SK-N-SH treated with all-trans-retinoic acid at 6 μM for 48 hours (cell line): ENCODE measurements at regions not wholly inside any gene's neighbourhood (a gene's known extent, or its start where the extent isn't known, plus 50 kb on each side); places are given as distances from the start of the nearest gene placed in this dataset.

Experiments
- ATAC-seq: fragments of 200-7000 bp; cut with Tn5 transposase; 3 replicates; pipeline ENCODE4 v1.9.1; 2020; ENCODE audit warnings: mild to moderate bottlenecking, moderate library complexity
- ARNTL ChIP-seq: fragments of 450-650 bp; formaldehyde crosslinking; IDR thresholded peaks from 2 replicates; pipeline ENCODE4 v1.5.0; 2020; ENCODE audit warnings: low read depth, mild to moderate bottlenecking, moderate library complexity, borderline replicate concordance
- BACH2 ChIP-seq: fragments of 250-450 bp; sonication (Bioruptor Pico); IDR thresholded peaks from 2 replicates; pipeline ENCODE4 v1.9.0; 2021; ENCODE audit warnings: mild to moderate bottlenecking, borderline replicate concordance
- CREB5 ChIP-seq: fragments of 250-450 bp; sonication (Bioruptor Pico); IDR thresholded peaks from 2 replicates; pipeline ENCODE4 v1.5.1; 2020; ENCODE audit warnings: low read depth, mild to moderate bottlenecking, moderate library complexity
- CSDC2 ChIP-seq: fragments of 250-450 bp; sonication (Bioruptor Pico); IDR thresholded peaks from 2 replicates; pipeline ENCODE4 v1.5.0; 2020; ENCODE audit warnings: mild to moderate bottlenecking, moderate library complexity
- ESRRG ChIP-seq: fragments of 250-450 bp; sonication (Bioruptor Pico); IDR thresholded peaks from 2 replicates; pipeline ENCODE4 v1.6.1; 2021; ENCODE audit warnings: mild to moderate bottlenecking
- GLIS3 ChIP-seq: fragments of 250-450 bp; sonication (Bioruptor Pico); IDR thresholded peaks from 2 replicates; pipeline ENCODE4 v1.5.0; 2020; ENCODE audit warnings: mild to moderate bottlenecking, moderate library complexity
- ISL1 ChIP-seq: fragments of 250-450 bp; sonication (Bioruptor Pico); IDR thresholded peaks from 2 replicates; pipeline ENCODE4 v2.1.2; 2022; ENCODE audit warnings: mild to moderate bottlenecking, moderate library complexity
- OSR1 ChIP-seq: fragments of 250-450 bp; sonication (Bioruptor Pico); IDR thresholded peaks from 2 replicates; pipeline ENCODE4 v1.8.0; 2022; ENCODE audit warnings: moderate library complexity, mild to moderate bottlenecking, inconsistent platforms
- POU6F1 ChIP-seq: fragments of 250-450 bp; sonication (Bioruptor Pico); IDR thresholded peaks from 2 replicates; pipeline ENCODE4 v1.8.0; 2021; ENCODE audit warnings: low read depth, mild to moderate bottlenecking, moderate library complexity, borderline replicate concordance
- PPARA ChIP-seq: fragments of 250-450 bp; sonication (Bioruptor Pico); IDR thresholded peaks from 2 replicates; pipeline ENCODE4 v1.5.0; 2020; ENCODE audit warnings: mild to moderate bottlenecking, borderline replicate concordance
- SNAI2 ChIP-seq: fragments of 250-450 bp; sonication (Bioruptor Pico); IDR thresholded peaks from 2 replicates; pipeline ENCODE4 v1.5.0; 2020; ENCODE audit warnings: mild to moderate bottlenecking, moderate library complexity
- TCF4 ChIP-seq: fragments of 250-450 bp; sonication (Bioruptor Pico); IDR thresholded peaks from 2 replicates; pipeline ENCODE4 v1.8.0; 2021; ENCODE audit warnings: mild to moderate bottlenecking, moderate library complexity, borderline replicate concordance
- TOX ChIP-seq: fragments of 250-450 bp; sonication (Bioruptor Pico); IDR thresholded peaks from 2 replicates; pipeline ENCODE4 v1.8.0; 2021; ENCODE audit warnings: mild to moderate bottlenecking, moderate library complexity, borderline replicate concordance
- ZC3H10 ChIP-seq: fragments of 250-450 bp; sonication (Bioruptor Pico); IDR thresholded peaks from 2 replicates; pipeline ENCODE4 v1.5.1; 2021; ENCODE audit warnings: mild to moderate bottlenecking, moderate library complexity
- ZFP3 ChIP-seq: fragments of 250-450 bp; sonication (Bioruptor Pico); IDR thresholded peaks from 2 replicates; pipeline ENCODE4 v1.5.0; 2020; ENCODE audit warnings: mild to moderate bottlenecking, moderate library complexity
- ZFP30 ChIP-seq: fragments of 450-650 bp; formaldehyde crosslinking; IDR thresholded peaks from 2 replicates; pipeline ENCODE4 v1.5.0; 2022; ENCODE audit warnings: mild to moderate bottlenecking, moderate library complexity
- ZNF565 ChIP-seq: fragments of 450-650 bp; formaldehyde crosslinking; conservative IDR thresholded peaks from 2 replicates; pipeline ENCODE4 v1.5.0; 2020; ENCODE audit warnings: low read depth, mild to moderate bottlenecking, moderate library complexity
- ZNF70 ChIP-seq: fragments of 450-650 bp; formaldehyde crosslinking; IDR thresholded peaks from 2 replicates; pipeline ENCODE4 v1.5.0; 2020; ENCODE audit warnings: mild to moderate bottlenecking, moderate library complexity
- ZNF8 ChIP-seq: fragments of 450-650 bp; formaldehyde crosslinking; IDR thresholded peaks from 2 replicates; pipeline ENCODE4 v1.5.0; 2020; ENCODE audit warnings: mild to moderate bottlenecking, moderate library complexity
- TF ChIP-seq, protein P1 (sequence below): fragments of 250-450 bp; sonication (Bioruptor Pico); IDR thresholded peaks from 2 replicates; pipeline ENCODE4 v1.5.0; 2020; ENCODE audit warnings: mild to moderate bottlenecking, moderate library complexity

DNA sequence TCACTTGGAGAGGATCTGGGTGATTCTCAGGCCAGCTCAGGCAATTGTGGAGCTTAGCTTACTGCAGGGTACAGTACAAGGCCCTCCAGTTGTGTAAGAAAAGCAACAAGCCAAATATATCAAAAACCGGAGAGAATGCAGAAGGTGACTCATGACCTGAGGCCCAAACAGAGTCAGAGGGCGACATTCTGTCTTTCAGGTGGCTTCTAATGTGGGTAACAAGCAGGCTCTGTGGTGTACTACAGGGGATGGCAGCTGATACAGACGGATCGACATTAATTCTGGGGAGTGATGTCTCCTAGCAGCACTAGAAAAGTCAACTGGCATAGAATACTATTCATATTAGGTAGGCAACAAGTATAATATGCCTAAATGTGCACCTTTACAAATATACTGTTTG is 219.5 kb upstream of the SOX11 start:
- ATAC-seq, result no peak

DNA sequence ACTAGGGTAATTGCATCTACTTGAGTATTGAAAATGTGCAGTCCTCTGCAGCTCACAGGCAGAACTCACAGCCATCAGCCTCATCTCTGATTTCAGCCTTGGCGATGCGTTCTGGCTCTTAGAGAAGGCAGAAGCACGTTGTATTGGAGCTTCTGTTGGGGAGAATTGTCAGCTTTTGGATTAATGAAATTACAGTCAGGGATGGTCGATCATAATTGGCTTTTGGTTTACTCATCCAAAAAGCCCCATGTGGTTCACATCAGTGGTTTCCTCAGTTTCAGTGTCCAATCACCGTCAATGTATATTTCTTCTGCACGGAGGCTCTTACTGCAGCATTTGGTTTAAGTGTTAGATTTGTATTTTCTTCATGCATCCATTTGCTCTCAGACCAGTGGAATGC is 218.5 kb upstream of the SOX11 start:
- TF ChIP-seq ZC3H10 (CRISPR knock-in tag), result no peak
- no peak for TF ChIP-seq PPARA (CRISPR knock-in tag)
- no peak for TF ChIP-seq ZNF8 (CRISPR knock-in tag)
- no peak for TF ChIP-seq TCF4 (CRISPR knock-in tag)
- TF ChIP-seq SNAI2, result no peak
- no peak for TF ChIP-seq CREB5 (CRISPR knock-in tag)
- TF ChIP-seq ARNTL (CRISPR knock-in tag), result no peak
- no peak for TF ChIP-seq ZNF70
- TF ChIP-seq, protein P1, sequence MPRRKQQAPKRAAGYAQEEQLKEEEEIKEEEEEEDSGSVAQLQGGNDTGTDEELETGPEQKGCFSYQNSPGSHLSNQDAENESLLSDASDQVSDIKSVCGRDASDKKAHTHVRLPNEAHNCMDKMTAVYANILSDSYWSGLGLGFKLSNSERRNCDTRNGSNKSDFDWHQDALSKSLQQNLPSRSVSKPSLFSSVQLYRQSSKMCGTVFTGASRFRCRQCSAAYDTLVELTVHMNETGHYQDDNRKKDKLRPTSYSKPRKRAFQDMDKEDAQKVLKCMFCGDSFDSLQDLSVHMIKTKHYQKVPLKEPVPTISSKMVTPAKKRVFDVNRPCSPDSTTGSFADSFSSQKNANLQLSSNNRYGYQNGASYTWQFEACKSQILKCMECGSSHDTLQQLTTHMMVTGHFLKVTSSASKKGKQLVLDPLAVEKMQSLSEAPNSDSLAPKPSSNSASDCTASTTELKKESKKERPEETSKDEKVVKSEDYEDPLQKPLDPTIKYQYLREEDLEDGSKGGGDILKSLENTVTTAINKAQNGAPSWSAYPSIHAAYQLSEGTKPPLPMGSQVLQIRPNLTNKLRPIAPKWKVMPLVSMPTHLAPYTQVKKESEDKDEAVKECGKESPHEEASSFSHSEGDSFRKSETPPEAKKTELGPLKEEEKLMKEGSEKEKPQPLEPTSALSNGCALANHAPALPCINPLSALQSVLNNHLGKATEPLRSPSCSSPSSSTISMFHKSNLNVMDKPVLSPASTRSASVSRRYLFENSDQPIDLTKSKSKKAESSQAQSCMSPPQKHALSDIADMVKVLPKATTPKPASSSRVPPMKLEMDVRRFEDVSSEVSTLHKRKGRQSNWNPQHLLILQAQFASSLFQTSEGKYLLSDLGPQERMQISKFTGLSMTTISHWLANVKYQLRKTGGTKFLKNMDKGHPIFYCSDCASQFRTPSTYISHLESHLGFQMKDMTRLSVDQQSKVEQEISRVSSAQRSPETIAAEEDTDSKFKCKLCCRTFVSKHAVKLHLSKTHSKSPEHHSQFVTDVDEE (CRISPR knock-in tag), result no peak
- no peak for TF ChIP-seq ZNF565 (CRISPR knock-in tag)
- no peak for TF ChIP-seq ZFP3
- ATAC-seq, result no peak

More for the DNA sequence above, 219.5 kb upstream of the SOX11 start:
- no peak for TF ChIP-seq ESRRG
- TF ChIP-seq CSDC2 (CRISPR knock-in tag), result no peak
- TF ChIP-seq PPARA (CRISPR knock-in tag), result no peak
- TF ChIP-seq, protein P1 (CRISPR knock-in tag), result no peak

- TF ChIP-seq BACH2 (no peak), CREB5 (CRISPR knock-in tag) (no peak), ZC3H10 (CRISPR knock-in tag) (no peak), ZFP30 (CRISPR knock-in tag) (no peak), GLIS3 (CRISPR knock-in tag) (no peak), ARNTL (CRISPR knock-in tag) (no peak), OSR1 (CRISPR knock-in tag) (no peak), ESRRG (no peak), ISL1 (no peak), SNAI2 (no peak), ZNF70 (no peak), POU6F1 (no peak), CSDC2 (CRISPR knock-in tag) (no peak), TOX (no peak)
- ATAC-seq, result no peak
These were observed 217.5 kb upstream of the SOX11 start for GRCh38 chr2:5474716-5475115.
